ENCODE measurements at regions not wholly inside any gene's neighbourhood (a gene's known extent, or its start where the extent isn't known, plus 50 kb on each side); places are given as distances from the start of the nearest gene placed in this dataset.
"Not testable (repeated sequence)": the region's sequence is repeated elsewhere in the genome, so short reads cannot be mapped to it uniquely, and the experiment has no call there.

DNA sequence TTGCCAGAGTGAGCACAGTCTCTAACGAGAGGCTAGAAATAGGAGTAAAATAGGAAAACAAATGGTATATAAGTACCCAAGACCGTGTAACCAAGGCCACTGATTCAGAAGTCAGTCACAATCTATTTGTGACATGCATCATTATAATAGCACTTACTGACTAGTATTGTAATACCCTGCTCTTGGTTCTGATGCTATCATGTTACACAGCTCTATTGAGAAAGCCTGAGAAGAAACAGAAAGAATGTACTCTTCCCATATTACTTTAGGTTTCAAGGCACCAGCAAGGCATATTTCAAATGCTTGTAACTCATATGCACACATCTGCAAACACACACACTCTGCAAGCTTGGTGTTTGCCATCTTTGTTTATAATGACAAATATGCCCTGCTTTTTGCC lies 746.4 kb downstream of the SLC4A3 start:
- WGBS, 5 donors = 71 to 80% (median 76%) methylated on average over 2 of the region's 2 CpGs
- Histone ChIP-seq H3K27ac (no peak overlapping the region), H3K9me3 (peaks cover 0 to under 1% (median 0%) of the 10 kb centered on the region in 8 donors), H3K27me3 (replicated peaks in 1 of 7) (no peaks in the 10 kb centered on the region), H3K4me1 (no peaks in the 10 kb centered on the region), H3K36me3 (no peaks in the 10 kb centered on the region), H3K4me3 (no peak overlapping the region)
- no peak for TF ChIP-seq POLR2AphosphoS5 (IDR thresholded peaks at IDR 0.05)
- TF ChIP-seq POLR2A (IDR thresholded peaks at IDR 0.05) = no peak
- TF ChIP-seq CTCF (IDR thresholded peaks at IDR 0.05 in 8 of 11, conservative IDR thresholded peaks at IDR 0.05 in 3 of 11) = no peak
- intact Hi-C loops (cut with DNase I; ENCODE audit: low total_unique reads) = no loop called here
- no peak for DNase-seq

DNA sequence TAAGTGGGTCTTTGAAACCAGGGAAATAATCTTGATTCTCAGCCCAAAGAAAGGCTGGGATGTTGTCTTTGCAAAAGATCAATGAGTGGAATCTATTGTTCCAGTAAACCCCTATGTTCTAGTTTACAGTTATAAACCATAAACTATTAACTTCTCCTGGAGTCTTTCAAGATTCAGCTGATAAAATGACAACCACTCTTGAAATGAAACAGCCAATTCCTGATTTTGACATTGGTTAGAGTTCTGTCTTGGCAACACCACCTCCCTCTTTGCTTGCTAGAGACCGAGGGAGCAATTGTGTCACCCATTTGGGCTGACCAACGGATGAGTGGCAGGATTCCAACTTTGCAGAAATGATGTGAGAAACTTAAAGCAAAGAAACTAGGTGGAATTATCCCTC lies 746.9 kb downstream of the SLC4A3 start:
- Histone ChIP-seq H3K27me3 (replicated peaks in 1 of 7) (no peaks in the 10 kb centered on the region), H3K9me3 (peaks cover 0 to 5% (median 3%) of the 10 kb centered on the region in 8 donors), H3K4me1 (no peaks in the 10 kb centered on the region), H3K4me3 (no peak overlapping the region), H3K36me3 (no peaks in the 10 kb centered on the region), H3K27ac (no peak overlapping the region)
- no peak for TF ChIP-seq POLR2A (IDR thresholded peaks at IDR 0.05)
- DNase-seq = no peak
- intact Hi-C loops (cut with DNase I; ENCODE audit: low total_unique reads) = no loop called here
- WGBS, 5 donors = 69 to 90% (median 73%) methylated on average over 2 of the region's 2 CpGs

GRCh38 chr2:220377482-220378155 lies 750.2 kb downstream of the SLC4A3 start:
- Histone ChIP-seq H3K27me3 (replicated peaks in 1 of 7) (no peaks in the 10 kb centered on the region), H3K36me3 (no peaks in the 10 kb centered on the region), H3K4me3 (no peak overlapping the region), H3K9me3 (peaks cover 0 to 36% (median 25%) of the 10 kb centered on the region in 8 donors), H3K4me1 (no peaks in the 10 kb centered on the region), H3K27ac (no peak overlapping the region)
- intact Hi-C loops (cut with DNase I; ENCODE audit: low total_unique reads) = no loop called here
- no peak for DNase-seq
- TF ChIP-seq POLR2A (IDR thresholded peaks at IDR 0.05) = no peak
- 69 to 84% (median 72%) methylated on average over 2 of the region's 2 CpGs for WGBS, 5 donors

GRCh38 chr2:220387758-220388157 lies 760.3 kb downstream of the SLC4A3 start:
- H3K4me3 ChIP-seq; H3K36me3 ChIP-seq; intact Hi-C loops (cut with DNase I; ENCODE audit: low total_unique reads); DNase-seq; H3K9me3 ChIP-seq; H3K4me1 ChIP-seq; H3K27me3 ChIP-seq (replicated peaks in 1 of 7); H3K27ac ChIP-seq: not testable (repeated sequence)
- 80 to 89% (median 85%) methylated on average over 1 to 8 of the region's 8 CpGs for WGBS, 5 donors

DNA sequence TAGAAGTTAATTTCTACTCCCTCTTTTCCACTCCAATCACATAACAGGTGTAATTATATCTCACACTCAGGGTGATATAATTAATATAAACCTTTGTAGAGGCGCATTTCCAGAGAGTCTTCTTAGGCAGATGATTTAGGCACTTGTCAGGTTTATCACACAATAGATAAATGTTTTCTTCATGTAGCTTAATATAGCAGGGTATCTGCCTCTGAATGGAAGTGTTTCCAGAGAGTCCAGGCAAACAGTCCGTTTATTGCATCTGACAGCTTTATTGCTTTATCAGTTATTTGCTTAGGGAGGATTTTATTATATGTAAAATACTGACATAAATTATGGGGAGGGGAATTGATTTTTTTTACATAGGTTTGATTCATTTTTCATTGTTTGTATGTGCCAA lies 766.3 kb downstream of the SLC4A3 start:
- Histone ChIP-seq H3K27ac (no peak overlapping the region), H3K27me3 (replicated peaks in 1 of 7) (no peaks in the 10 kb centered on the region), H3K36me3 (no peaks in the 10 kb centered on the region), H3K4me1 (no peaks in the 10 kb centered on the region), H3K9me3 (no peaks in the 10 kb centered on the region), H3K4me3 (no peak overlapping the region)
- no peak for TF ChIP-seq POLR2A (IDR thresholded peaks at IDR 0.05)
- TF ChIP-seq CTCF (IDR thresholded peaks at IDR 0.05 in 8 of 11, conservative IDR thresholded peaks at IDR 0.05 in 3 of 11) = no peak
- TF ChIP-seq POLR2AphosphoS5 (IDR thresholded peaks at IDR 0.05) = no peak
- DNase-seq = no peak
- WGBS, 5 donors = 77 to 88% (median 87%) methylated on average over 2 of the region's 2 CpGs
- intact Hi-C loops (cut with DNase I; ENCODE audit: low total_unique reads) = no loop called here

DNA sequence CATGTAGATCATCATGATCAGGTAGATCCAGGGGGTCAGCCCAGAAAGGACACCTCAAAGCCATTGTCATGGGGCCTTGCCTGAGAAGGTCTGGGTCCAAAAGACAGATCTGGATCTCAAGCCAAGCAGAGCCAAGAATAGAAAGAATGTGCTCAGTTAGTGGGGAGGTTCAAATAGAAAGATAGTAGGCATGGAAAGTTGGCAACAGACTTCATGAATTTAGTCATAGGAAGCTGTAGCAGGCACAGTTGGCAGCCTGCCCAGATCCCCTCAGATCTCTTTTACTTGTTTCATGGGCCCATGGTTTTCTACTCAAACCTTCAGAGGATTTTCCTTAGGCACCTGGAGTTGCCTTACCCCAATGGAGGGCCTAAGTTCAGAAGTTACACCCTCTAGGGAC lies 767.0 kb downstream of the SLC4A3 start:
- intact Hi-C loops (cut with DNase I; ENCODE audit: low total_unique reads) = no loop called here
- DNase-seq = no peak
- TF ChIP-seq POLR2A (IDR thresholded peaks at IDR 0.05) = no peak
- TF ChIP-seq POLR2AphosphoS5 (IDR thresholded peaks at IDR 0.05) = no peak
- no peak for TF ChIP-seq CTCF (IDR thresholded peaks at IDR 0.05 in 8 of 11, conservative IDR thresholded peaks at IDR 0.05 in 3 of 11)
- H3K4me3 ChIP-seq = no peak overlapping the region
- H3K9me3 ChIP-seq = no peaks in the 10 kb centered on the region
- H3K27ac ChIP-seq = no peak overlapping the region
- H3K36me3 ChIP-seq = no peaks in the 10 kb centered on the region
- H3K27me3 ChIP-seq (replicated peaks in 1 of 7) = no peaks in the 10 kb centered on the region
- no peaks in the 10 kb centered on the region for H3K4me1 ChIP-seq
